ENCODE measurements at regions not wholly inside any gene's neighbourhood (a gene's known extent, or its start where the extent isn't known, plus 50 kb on each side); places are given as distances from the start of the nearest gene placed in this dataset.

GRCh38 chr13:37364956-37365355, 233.6 kb downstream of the POSTN start:
- DNase-seq (ENCODE audit: low spot score), result no peak
- no peaks in the 10 kb centered on the region for H3K9me2 ChIP-seq (replicated peaks; ENCODE audit: insufficient read depth)
- no peaks in the 10 kb centered on the region for H3K9me3 ChIP-seq (ENCODE audit: low read depth)
- 88% methylated on average over 2 of the region's 2 CpGs for WGBS (ENCODE audit: low lambda C conversion rate, missing lambda C conversion rate)
- H3K27me3 ChIP-seq, result no peaks in the 10 kb centered on the region
- H3K36me3 ChIP-seq (replicated peaks; ENCODE audit: insufficient read depth, low read depth), result no peaks in the 10 kb centered on the region
- H3K4me1 ChIP-seq (ENCODE audit: insufficient read depth), result no peaks in the 10 kb centered on the region
- H3K79me2 ChIP-seq, result no peaks in the 10 kb centered on the region
- H2AFZ ChIP-seq, result no peak overlapping the region
- H4K20me1 ChIP-seq (ENCODE audit: insufficient read depth, poor library complexity, severe bottlenecking), result no peaks in the 10 kb centered on the region
- no peak for TF ChIP-seq CTCF (IDR thresholded peaks at IDR 0.05; ENCODE audit: poor library complexity)
- TF ChIP-seq EZH2phosphoT487 (IDR thresholded peaks at IDR 0.05; ENCODE audit: low read depth, severe bottlenecking, unreplicated experiment), result no peak
- no peak for TF ChIP-seq EZH2 (IDR thresholded peaks at IDR 0.05; ENCODE audit: borderline replicate concordance)
- no peak overlapping the region for H3K27ac ChIP-seq
- H3K4me3 ChIP-seq, result no peak overlapping the region
- no peak overlapping the region for H3K4me2 ChIP-seq

GRCh38 chr13:37364007-37364406, 234.6 kb downstream of the POSTN start:
- Histone ChIP-seq H3K79me2 (no peaks in the 10 kb centered on the region), H3K36me3 (replicated peaks; ENCODE audit: insufficient read depth, low read depth) (no peaks in the 10 kb centered on the region), H3K27me3 (no peaks in the 10 kb centered on the region), H2AFZ (no peak overlapping the region), H3K4me3 (no peak overlapping the region), H3K4me2 (no peak overlapping the region), H3K9me2 (replicated peaks; ENCODE audit: insufficient read depth) (no peaks in the 10 kb centered on the region), H3K27ac (no peak overlapping the region), H3K4me1 (ENCODE audit: insufficient read depth) (no peaks in the 10 kb centered on the region), H4K20me1 (ENCODE audit: insufficient read depth, poor library complexity, severe bottlenecking) (no peaks in the 10 kb centered on the region), H3K9me3 (ENCODE audit: low read depth) (no peaks in the 10 kb centered on the region)
- TF ChIP-seq EZH2 (IDR thresholded peaks at IDR 0.05; ENCODE audit: borderline replicate concordance) (no peak), CTCF (IDR thresholded peaks at IDR 0.05; ENCODE audit: poor library complexity) (no peak), EZH2phosphoT487 (IDR thresholded peaks at IDR 0.05; ENCODE audit: low read depth, severe bottlenecking, unreplicated experiment) (no peak)
- 96% methylated on average over 1 of the region's 1 CpG for WGBS (ENCODE audit: low lambda C conversion rate, missing lambda C conversion rate)
- no peak for DNase-seq (ENCODE audit: low spot score)

- no peaks in the 10 kb centered on the region for H4K20me1 ChIP-seq (ENCODE audit: insufficient read depth, poor library complexity, severe bottlenecking)
- 85% methylated on average over 3 of the region's 3 CpGs for WGBS (ENCODE audit: low lambda C conversion rate, missing lambda C conversion rate)
- H3K9me2 ChIP-seq (replicated peaks; ENCODE audit: insufficient read depth), result no peaks in the 10 kb centered on the region
- no peaks in the 10 kb centered on the region for H3K79me2 ChIP-seq
- no peaks in the 10 kb centered on the region for H3K4me1 ChIP-seq (ENCODE audit: insufficient read depth)
- no peak overlapping the region for H3K4me3 ChIP-seq
- H3K9me3 ChIP-seq (ENCODE audit: low read depth), result no peaks in the 10 kb centered on the region
- DNase-seq (ENCODE audit: low spot score), result no peak
- H3K36me3 ChIP-seq (replicated peaks; ENCODE audit: insufficient read depth, low read depth), result no peaks in the 10 kb centered on the region
- H3K4me2 ChIP-seq, result no peak overlapping the region
- no peak for TF ChIP-seq EZH2phosphoT487 (IDR thresholded peaks at IDR 0.05; ENCODE audit: low read depth, severe bottlenecking, unreplicated experiment)
- TF ChIP-seq EZH2 (IDR thresholded peaks at IDR 0.05; ENCODE audit: borderline replicate concordance), result no peak
- TF ChIP-seq CTCF (IDR thresholded peaks at IDR 0.05; ENCODE audit: poor library complexity), result no peak
- H3K27me3 ChIP-seq, result no peaks in the 10 kb centered on the region
- no peak overlapping the region for H3K27ac ChIP-seq
- H2AFZ ChIP-seq, result no peak overlapping the region
These were observed 237.0 kb downstream of the POSTN start for GRCh38 chr13:37361608-37362007.

GRCh38 chr13:37360556-37360955, 238.0 kb downstream of the POSTN start:
- no peaks in the 10 kb centered on the region for H3K9me3 ChIP-seq (ENCODE audit: low read depth)
- H3K4me1 ChIP-seq (ENCODE audit: insufficient read depth), result no peaks in the 10 kb centered on the region
- TF ChIP-seq EZH2 (IDR thresholded peaks at IDR 0.05; ENCODE audit: borderline replicate concordance) (no peak), CTCF (IDR thresholded peaks at IDR 0.05; ENCODE audit: poor library complexity) (no peak)
- H3K4me2 ChIP-seq, result no peak overlapping the region
- H3K4me3 ChIP-seq, result no peak overlapping the region
- no peaks in the 10 kb centered on the region for H3K27me3 ChIP-seq
- H2AFZ ChIP-seq, result no peak overlapping the region
- no peaks in the 10 kb centered on the region for H3K79me2 ChIP-seq
- no peaks in the 10 kb centered on the region for H3K9me2 ChIP-seq (replicated peaks; ENCODE audit: insufficient read depth)
- H3K36me3 ChIP-seq (replicated peaks; ENCODE audit: insufficient read depth, low read depth), result no peaks in the 10 kb centered on the region
- WGBS (ENCODE audit: low lambda C conversion rate, missing lambda C conversion rate), result 48% methylated on average over 2 of the region's 2 CpGs
- no peak for DNase-seq (ENCODE audit: low spot score)
- no peaks in the 10 kb centered on the region for H4K20me1 ChIP-seq (ENCODE audit: insufficient read depth, poor library complexity, severe bottlenecking)
- H3K27ac ChIP-seq, result no peak overlapping the region

All from hepatocyte (in vitro differentiated cells).